ENCODE measurements at regions not wholly inside any gene's neighbourhood (a gene's known extent, or its start where the extent isn't known, plus 50 kb on each side); places are given as distances from the start of the nearest gene placed in this dataset.
A peak's percentile ranks its signal among the peaks of the same experiment; 100 is the strongest.
"Not testable (repeated sequence)": the region's sequence is repeated elsewhere in the genome, so short reads cannot be mapped to it uniquely, and the experiment has no call there.

GRCh38 chr4:79850626-79851025 is 222.4 kb downstream of the ANTXR2 start:
- no peak for DNase-seq

GRCh38 chr4:79848329-79848728 is 224.7 kb downstream of the ANTXR2 start:
- peak in 1 of 3 experiments; percentile 7 for DNase-seq

DNA sequence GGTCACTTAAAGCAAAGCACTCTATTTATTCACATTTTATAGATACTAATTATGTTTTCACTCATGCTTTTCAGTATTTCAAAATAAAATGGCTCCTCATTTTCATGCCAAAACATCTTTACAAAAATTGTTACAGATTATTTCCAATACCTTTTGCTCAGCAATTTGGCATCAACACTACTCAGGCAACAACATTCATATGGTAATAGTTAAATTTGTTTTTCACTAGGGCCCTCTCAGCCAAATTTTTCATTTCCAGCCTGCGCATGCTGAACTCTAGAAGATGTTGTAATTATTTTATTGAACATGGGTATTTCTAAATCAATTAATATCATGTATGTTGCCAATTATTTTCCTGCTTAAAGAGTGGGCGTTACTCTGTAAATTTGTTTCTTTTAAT is 225.6 kb downstream of the ANTXR2 start:
- no peak for DNase-seq

- no peak for DNase-seq
Observed at GRCh38 chr4:79842162-79842561, 230.9 kb downstream of the ANTXR2 start.

- no peak for DNase-seq
Observed at GRCh38 chr4:79833857-79834256, 239.2 kb downstream of the ANTXR2 start.

DNA sequence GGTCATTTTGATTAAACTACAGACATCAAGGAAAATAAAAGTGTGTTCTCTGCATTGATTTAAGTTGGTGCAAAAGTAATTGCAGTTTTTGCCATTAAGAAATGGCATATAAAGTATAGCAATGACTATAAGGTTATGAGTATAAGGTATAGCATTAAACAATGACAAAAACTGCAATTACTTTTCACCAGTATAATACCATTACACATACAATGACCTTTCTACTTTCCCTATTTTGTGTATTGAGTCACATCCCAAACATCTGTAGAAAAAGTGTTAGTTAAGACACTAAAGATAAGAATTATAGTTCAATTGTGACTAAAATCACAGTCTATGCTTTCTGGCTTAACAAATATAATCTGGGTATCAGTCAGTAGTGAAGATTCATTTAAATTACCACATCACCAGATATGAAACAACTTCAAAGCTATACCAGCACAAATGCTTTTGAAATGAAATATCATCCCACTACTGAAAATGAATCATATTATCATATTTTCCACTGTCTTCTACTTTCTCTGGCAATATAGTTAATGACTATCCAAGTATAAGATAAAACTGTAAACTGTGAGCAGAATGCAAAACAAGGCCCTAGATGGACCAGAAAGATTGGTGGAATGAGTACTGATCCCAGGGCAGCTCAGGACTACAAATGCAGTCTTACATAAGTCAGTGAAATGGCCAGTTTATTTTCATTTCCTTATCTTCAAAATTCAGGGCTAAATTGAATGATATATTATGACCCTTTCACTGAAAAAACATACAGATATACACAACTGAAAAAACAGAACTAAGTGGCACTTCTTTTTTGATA is 241.1 kb downstream of the ANTXR2 start:
- DNase-seq, result no peak

- DNase-seq, result no peak
Observed at GRCh38 chr4:79831119-79831528, 241.9 kb downstream of the ANTXR2 start.

- no peak for DNase-seq
Observed at GRCh38 chr4:79827283-79827682, 245.7 kb downstream of the ANTXR2 start.

DNA sequence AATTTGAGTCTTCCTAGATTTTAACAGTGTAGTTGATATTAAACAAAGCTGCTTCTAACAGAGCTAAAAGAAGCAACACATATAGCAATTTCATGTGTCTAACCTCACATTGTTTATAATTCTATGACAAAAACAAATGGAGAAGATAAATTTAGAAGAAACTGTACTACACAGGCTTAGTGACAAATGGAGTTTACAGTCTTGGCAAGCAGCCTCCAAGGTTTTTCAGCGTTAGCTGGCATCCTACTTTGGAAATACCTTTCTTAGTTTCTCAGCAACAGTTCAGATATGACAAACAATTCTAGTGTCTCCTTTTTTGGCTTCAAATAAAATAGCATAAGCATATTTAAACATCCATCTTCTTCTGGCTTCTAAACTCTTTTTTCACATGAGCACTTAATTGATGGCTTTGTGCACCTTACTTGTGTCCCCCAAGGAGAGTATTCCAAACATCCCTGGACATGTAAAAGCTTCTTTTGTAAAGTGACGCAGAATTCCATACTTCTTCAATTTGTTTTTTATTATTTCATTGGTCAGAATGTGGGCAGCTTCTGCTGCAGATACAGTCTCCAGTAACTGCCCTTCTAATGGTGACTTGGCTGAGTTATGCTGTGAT is 249.8 kb downstream of the ANTXR2 start:
- no peak for DNase-seq

GRCh38 chr4:79820427-79820826 is 252.6 kb downstream of the ANTXR2 start:
- DNase-seq, result no peak

- not testable (repeated sequence) for DNase-seq
Observed at GRCh38 chr4:79807933-79808332, 265.1 kb downstream of the ANTXR2 start.

GRCh38 chr4:79798047-79798446 is 275.0 kb downstream of the ANTXR2 start:
- no peak for DNase-seq

- no peak for DNase-seq
Observed at GRCh38 chr4:79796948-79797347, 276.1 kb downstream of the ANTXR2 start.

- no peak for DNase-seq
Observed at GRCh38 chr4:79788884-79789283, 284.1 kb downstream of the ANTXR2 start.

DNA sequence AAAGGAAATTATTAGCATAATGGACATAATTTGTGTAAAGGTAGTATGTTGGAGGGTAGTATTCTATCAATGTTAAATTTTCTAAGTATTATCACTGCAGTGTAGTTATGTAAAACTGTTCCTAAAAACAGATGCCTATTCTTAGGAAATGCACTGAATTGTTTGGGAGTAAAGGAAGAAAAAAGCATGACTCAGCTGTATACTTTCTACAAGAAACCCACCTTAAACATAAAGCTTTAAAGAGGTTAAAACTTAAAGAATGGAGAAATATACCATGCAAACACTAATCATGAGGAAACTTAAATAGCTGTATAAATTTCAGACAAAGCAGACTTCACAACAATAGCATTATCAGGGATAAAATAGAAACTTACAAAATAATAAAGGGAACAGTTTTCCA is 292.9 kb downstream of the ANTXR2 start:
- no peak for DNase-seq

DNA sequence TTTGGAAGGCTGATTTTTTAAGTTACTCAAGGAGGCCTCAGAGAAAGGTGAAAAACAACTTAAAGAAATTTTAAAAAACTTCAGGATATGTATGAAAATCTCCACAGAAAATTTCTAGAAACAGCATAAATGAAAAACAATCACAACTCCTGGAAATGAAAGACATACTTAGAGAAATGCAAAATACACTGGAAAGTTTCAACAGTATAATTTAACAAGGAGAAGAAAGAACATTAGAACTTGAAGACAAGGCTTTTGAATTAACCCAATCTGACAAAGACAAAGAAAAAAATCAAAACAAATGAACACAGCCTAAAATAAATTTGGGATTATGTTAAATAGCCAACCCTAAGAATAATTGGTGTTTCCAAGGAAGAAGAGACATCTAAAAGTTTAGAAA is 300.5 kb downstream of the ANTXR2 start:
- DNase-seq, result no peak

GRCh38 chr4:79764120-79764519 is 308.9 kb downstream of the ANTXR2 start:
- no peak for DNase-seq

DNA sequence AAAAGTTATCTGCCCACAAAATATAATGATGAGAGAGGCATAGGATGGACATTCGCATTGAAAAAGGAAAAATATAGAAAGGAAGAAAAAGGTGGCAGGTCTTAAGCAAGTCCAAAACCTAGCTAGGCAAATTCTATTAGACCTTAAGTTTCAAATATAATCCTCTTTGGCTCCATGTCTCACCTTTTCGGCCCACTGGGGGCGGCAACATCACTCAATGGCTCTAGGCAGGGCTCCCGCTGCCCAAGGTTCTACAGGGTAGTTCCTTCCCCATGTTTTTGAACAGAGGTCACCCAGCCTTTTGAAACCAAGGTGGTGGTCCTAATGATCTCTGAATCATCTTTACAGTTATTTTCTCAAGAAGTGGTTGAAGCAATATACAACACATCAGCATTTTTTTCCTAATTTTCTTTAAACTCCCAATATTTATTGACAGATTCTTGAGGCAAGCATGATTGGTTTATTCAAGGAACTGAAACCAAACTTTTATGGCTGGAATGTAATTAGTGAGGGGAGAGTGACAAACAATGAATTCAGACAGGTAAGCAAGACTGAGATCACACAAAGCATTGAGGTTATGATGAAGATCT is 309.4 kb downstream of the ANTXR2 start:
- DNase-seq, result no peak

DNA sequence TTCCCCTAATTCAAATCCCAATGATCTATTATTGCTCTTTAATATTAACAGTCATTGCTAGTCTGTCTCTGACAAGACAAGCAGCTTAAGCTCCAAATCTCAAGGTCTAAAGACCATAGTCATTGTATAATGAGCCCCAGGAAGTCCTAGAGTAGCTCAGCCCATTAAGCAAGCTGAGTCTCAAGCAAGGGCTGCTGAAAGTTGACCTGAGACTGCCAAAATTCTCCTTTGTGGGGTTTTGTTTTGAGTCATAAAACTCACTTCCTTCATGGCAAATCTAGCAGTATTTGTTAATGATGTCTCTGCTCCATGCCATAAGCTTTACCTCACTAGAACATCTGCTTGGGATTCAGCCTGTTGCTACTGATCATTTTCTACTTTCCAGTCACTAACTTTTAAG is 313.2 kb downstream of the ANTXR2 start:
- DNase-seq, result no peak

- no peak for DNase-seq
Observed at GRCh38 chr4:79757600-79757999, 315.4 kb downstream of the ANTXR2 start.

- peak in 1 of 3 experiments; percentile 31 for DNase-seq
Observed at GRCh38 chr4:79756140-79756895, 316.7 kb downstream of the ANTXR2 start.

- no peak for DNase-seq
Observed at GRCh38 chr4:79748835-79749234, 324.2 kb downstream of the ANTXR2 start.

- DNase-seq, result no peak
Observed at GRCh38 chr4:79747252-79747651, 325.8 kb downstream of the ANTXR2 start.

Measured in NCI-H1417 (cell line).